AG10803 (cell line): ENCODE measurements at regions not wholly inside any gene's neighbourhood (a gene's known extent, or its start where the extent isn't known, plus 50 kb on each side); places are given as distances from the start of the nearest gene placed in this dataset.
"Not testable (repeated sequence)": the region's sequence is repeated elsewhere in the genome, so short reads cannot be mapped to it uniquely, and the experiment has no call there.

ENCODE experiments used
- DNase-seq: peaks from one replicate; pipeline ENCODE4 v3.0.0; 2010; ENCODE audit warnings: low read depth
- H3K4me3 ChIP-seq: 2 replicates; pipeline ENCODE4 v1.5.1; 2011; ENCODE audit warnings: mild to moderate bottlenecking, low read length, control low read depth
- TF ChIP-seq, protein P1 (sequence below): conservative IDR thresholded peaks from 2 replicates; pipeline ENCODE4 v1.5.1; 2011; ENCODE audit warnings: mild to moderate bottlenecking, low read length, control low read depth, inconsistent platforms

DNA sequence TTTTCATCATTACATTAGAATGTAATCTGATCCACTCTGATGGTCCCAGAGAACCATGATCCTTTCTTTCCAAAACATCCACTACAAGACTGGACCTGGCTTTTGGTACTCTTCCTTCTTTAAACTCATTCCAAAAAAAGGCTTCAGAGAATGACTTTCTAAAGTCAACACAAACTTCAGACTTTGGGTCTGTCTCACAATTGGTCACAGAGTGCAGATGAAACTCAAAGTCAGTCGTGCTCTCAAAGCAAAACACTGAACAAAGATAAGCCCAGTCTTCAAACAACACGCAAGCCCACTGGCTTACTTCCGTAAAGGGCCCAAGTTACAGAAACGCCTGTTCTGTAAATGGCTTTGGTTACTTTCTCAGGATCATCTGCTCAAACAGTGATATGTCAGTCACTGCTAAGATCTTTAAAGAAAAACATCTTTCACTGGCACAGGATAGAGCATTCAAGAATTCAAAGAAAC, 250.9 kb upstream of the MKLN1 start:
- H3K4me3 ChIP-seq, result no peak overlapping the region
- peak; percentile 22 for DNase-seq
- TF ChIP-seq, protein P1, sequence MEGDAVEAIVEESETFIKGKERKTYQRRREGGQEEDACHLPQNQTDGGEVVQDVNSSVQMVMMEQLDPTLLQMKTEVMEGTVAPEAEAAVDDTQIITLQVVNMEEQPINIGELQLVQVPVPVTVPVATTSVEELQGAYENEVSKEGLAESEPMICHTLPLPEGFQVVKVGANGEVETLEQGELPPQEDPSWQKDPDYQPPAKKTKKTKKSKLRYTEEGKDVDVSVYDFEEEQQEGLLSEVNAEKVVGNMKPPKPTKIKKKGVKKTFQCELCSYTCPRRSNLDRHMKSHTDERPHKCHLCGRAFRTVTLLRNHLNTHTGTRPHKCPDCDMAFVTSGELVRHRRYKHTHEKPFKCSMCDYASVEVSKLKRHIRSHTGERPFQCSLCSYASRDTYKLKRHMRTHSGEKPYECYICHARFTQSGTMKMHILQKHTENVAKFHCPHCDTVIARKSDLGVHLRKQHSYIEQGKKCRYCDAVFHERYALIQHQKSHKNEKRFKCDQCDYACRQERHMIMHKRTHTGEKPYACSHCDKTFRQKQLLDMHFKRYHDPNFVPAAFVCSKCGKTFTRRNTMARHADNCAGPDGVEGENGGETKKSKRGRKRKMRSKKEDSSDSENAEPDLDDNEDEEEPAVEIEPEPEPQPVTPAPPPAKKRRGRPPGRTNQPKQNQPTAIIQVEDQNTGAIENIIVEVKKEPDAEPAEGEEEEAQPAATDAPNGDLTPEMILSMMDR, result no peak

DNA sequence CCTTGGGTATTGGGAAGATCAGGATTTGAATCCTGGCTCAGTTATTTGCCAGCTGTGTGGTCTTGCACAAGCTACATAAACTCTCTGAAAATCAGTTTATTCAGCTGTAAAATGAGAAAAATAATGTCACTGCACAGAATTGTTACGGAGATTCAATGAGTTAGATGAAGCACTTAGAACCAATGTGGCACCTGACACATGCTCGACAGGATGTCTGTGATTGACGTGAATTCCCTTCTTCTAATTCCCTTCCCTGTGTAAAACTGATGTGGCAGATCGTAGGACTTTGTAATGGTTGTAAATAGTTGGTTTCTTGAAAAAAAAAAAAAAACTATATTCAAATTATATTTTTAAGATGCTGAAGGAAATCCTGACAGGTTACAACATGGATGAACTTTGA, 249.9 kb upstream of the MKLN1 start:
- TF ChIP-seq, protein P1, result no peak
- DNase-seq, result no peak
- no peak overlapping the region for H3K4me3 ChIP-seq

DNA sequence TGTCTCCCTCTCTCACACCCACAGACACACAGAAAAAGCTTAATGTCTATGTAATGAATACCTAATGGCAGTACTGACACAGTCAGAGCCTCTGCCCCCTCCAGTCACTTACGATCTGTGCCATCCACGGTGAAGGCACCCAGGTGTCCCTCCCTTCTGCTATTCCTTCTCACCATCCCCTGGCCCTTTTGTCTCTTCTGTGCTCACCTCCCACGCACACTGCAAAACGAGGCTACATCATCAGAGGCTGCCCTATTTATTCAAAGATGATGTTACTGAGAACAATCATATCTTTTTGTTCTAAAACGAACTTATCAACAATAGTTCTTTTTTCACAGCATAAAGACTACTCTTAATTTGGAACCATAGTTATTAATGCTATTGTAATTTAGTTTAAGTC, 246.9 kb upstream of the MKLN1 start:
- no peak for DNase-seq
- TF ChIP-seq, protein P1, result no peak
- no peak overlapping the region for H3K4me3 ChIP-seq

DNA sequence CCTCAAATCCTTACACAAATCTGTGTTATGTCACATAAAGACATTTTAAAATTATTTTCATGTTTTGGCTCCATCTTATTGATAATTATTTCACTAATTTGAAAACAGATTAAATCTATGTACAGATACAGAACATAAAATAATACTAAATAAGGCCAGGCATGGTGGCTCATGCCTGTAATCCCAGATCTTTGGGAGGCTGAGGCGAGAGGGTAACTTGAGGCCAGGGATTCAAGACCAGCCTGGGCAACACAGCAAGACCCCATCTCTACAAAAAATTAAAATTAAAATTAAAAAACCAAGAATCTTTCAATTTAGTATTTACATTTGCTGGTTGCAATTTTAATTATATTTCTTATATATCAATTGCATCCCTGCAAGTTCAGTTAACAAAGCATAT, 246.4 kb upstream of the MKLN1 start:
- H3K4me3 ChIP-seq, result no peak overlapping the region
- TF ChIP-seq, protein P1, result no peak
- no peak for DNase-seq

DNA sequence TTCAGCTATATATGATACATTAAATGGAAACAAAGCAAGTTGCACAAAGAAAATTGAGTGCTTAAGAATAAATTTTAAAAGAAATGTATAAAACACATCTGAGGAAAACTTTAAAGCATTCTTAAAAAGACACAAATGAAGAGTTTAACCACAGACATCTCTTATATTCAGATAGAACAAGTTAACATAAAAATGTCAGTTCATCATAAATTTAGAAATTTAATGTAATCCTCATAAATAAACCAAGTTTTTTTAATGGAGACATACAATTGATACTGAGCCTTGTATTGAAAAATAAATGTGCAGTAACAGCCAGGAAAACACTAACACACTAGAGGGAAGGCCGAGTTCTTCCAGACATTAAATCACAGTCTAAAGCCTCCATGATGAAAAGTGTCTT, 243.9 kb upstream of the MKLN1 start:
- DNase-seq, result no peak
- H3K4me3 ChIP-seq, result no peak overlapping the region
- TF ChIP-seq, protein P1, result no peak

DNA sequence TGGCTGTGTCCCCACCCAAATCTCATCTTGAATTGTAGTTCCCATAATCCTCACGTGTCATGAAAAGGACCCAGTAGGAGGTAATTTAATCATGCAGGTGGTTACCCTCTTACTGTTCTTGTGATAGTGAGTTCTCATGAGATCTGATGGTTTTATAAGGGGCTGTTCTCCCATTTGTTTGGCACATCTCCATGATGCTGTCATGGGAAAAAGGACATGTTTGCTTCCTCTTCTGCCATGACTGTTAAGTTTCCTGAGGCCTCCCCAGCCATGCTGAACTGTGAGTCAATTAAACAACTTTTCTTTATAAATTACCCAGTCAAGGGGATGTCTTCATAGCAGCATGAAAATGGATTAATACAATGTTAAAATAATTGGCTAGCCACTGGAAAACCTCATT, 243.3 kb upstream of the MKLN1 start:
- not testable (repeated sequence) for H3K4me3 ChIP-seq, DNase-seq

DNA sequence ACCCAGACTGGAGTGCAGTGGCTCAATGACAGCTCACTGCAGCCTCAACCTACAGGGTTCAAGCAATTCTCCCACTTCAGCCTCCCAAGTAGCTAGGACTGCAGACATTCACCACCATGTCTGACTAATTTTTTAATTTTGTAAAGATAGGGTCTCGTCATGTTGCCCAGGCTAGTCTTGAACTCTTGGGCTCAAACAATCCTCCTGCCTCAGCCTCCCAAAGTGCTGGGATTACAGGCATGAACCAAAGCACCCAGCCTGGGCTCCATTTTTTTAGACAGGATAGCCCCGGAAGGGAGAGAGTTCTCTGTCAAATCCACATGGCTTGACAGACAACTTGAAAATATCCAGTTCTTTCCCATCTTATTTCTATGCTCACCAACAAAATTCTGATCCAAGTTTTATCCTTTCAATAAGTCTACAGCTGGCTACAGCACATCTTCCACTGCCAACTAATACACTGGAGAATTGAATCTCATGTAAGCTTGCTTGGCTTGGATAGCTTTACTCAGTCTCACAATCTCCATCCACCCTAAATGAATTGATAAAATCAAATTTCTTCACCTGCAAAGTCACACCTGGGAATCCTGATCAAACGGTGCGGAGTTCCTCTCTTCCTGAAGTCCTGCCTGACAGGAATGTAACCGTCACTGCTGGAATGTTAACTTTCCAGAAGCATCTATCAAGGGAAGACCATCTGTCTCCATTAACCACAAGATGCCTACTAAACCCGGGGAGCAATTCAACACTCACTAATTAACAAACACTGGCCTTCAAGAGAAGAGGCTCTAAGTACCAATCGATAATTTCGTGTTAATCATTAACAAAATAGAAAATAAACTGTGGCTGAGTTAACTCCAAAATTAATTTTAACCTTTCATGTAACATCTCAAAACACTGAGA, 239.7 kb upstream of the MKLN1 start:
- no peak overlapping the region for H3K4me3 ChIP-seq
- DNase-seq, result no peak
- TF ChIP-seq, protein P1, result no peak
